Stimulated activated CD4-positive, alpha-beta T cell treated with anti-CD3 and anti-CD28 coated beads, Interleukin-15, amount 100 ng/mL, for 24 hours (primary cell): ENCODE measurements at regions not wholly inside any gene's neighbourhood (a gene's known extent, or its start where the extent isn't known, plus 50 kb on each side); places are given as distances from the start of the nearest gene placed in this dataset.

Source experiments
- DNase-seq: peaks from one replicate; pipeline ENCODE4 v3.0.0-alpha.2; 2020

DNA sequence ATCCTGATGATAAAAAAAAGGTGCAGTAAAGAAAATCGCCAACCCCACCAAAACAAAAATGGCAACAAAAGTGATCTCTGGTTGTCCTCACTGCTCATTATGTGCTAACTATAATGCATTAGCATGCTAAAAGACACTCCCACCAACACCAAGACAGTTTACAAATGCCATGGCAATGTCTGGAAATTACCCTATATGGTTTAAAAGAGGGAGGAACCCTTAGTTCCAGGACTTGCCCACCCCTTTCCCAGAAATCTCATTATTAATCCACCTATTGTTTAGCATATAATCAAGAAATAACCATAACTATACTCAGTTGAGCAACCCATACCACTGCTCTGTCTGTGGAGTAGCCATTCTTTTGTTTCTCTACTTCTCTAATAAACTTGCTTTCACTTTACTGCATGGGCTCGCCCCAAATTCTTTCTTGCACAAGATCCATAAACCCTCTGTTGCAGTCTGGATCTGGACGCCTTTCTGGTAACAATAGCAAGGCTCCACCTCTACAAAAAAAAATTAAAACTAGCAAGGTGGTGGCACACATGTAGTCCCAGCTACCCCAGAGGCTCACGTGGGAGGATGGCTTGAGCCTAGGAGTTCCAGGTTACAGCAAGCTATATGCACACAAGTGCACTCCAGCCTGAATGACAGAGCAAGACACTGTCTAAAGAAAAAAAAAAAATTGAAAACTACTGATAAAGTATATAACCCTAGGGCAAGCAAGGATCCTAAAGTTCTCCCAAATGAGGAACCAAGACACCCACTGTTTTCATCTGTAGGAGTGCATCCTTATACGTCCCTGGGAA, 278.8 kb upstream of the JARID2 start:
- DNase-seq: no peak

- DNase-seq: no peak
Observed at GRCh38 chr6:14968056-14968637, 277.7 kb upstream of the JARID2 start.

- DNase-seq: no peak
Observed at GRCh38 chr6:14969126-14969525, 276.7 kb upstream of the JARID2 start.

- DNase-seq: no peak
Observed at GRCh38 chr6:14972379-14973067, 273.3 kb upstream of the JARID2 start.

DNA sequence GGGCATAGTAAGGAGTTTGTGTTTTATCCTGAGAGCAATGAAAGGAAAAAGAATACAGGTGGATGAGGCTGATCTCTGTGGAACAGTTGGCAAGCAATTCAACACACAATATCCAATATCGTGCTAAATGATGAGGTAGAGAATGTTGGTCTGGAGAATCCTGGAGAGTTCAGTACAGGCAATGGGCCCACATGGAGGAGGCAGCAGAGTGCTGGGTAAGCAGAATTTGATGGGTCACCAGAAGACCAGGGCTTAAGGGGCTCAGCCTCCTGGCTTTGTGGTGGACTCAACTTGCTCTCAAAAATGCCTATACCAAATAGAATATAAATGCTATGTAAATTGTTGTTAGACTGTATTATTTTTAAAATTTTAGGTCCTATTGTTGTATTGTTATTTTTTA, 271.5 kb upstream of the JARID2 start:
- DNase-seq: no peak

GRCh38 chr6:14974792-14975470, 270.9 kb upstream of the JARID2 start:
- no peak for DNase-seq

GRCh38 chr6:14975471-14975817, 270.4 kb upstream of the JARID2 start:
- no peak for DNase-seq

GRCh38 chr6:14977747-14978382, 268.0 kb upstream of the JARID2 start:
- no peak for DNase-seq

DNA sequence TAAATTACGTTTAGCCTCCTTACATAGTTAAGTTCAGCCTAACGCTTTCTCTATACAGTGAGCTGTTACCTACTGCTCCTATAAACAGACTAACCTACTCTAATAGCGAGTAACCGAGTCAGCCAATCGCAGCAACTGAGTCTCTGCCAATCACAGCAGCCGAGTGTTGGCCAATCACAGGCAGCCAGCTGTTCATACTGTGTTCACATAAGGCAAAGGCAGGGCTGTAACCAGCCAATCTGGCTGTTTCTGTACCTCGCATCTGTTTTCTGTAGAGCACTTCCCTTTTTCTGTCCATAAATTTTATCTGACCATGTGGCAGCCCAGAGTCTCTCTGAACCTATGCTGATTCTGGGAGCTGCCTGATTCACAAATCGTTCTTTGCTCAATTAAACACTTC, 263.9 kb upstream of the JARID2 start:
- DNase-seq: no peak

GRCh38 chr6:14983599-14984518, 262.0 kb upstream of the JARID2 start:
- no peak for DNase-seq

DNA sequence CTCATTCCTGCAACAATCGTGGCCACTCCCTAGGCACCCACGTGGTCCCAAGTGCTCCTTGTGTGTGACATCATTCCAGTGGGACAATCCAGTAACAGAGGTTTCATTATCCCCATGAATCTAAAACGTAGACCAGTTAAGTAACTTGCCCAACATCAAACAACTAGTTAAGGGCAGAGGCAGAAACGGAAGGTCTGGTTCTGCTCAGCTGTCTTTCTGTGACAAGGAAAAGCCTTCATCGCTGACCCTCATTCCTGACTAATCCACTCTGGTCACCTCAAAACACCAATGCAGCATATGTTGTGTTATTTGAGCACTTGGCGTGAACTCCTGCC, 261.4 kb upstream of the JARID2 start:
- no peak for DNase-seq

DNA sequence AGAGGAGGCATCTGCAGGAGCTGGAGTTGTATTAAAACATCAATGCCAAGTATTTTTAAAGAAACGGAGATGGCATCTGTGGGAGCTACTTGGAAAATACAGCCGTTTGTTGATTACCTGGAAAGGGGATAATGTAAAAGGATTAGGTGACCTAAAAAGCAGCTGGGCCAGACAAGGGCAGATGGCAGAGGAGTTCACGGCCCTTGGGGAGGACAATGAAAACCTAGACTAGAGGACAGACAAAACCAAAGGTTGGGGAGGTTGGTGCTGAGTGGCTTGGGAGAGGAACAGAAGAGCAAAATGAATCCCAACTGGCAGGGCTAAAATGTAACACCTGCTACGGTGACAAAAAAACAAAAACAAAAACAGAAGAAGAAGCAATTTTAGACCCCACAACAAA, 260.5 kb upstream of the JARID2 start:
- no peak for DNase-seq

- no peak for DNase-seq
Observed at GRCh38 chr6:14986370-14986769, 259.5 kb upstream of the JARID2 start.

DNA sequence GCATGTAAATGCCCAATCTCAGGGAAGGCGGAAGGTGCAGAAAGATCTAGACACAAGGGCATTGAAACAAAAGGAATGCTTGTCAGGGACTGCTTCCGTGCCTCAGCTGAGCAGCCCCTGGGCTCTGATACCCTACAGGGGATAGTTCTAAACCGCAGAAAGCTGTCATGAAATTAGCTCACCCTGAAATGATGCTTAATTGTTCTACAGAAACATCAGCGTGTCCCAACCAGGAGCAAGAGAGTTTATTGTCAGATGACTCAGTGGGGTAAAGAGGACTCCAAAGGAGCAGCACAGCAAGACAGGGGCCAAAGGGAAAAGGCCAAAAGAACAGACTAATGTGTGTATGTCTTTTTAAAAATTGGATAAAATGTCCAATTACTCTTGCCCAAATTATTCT, 258.4 kb upstream of the JARID2 start:
- DNase-seq: no peak

DNA sequence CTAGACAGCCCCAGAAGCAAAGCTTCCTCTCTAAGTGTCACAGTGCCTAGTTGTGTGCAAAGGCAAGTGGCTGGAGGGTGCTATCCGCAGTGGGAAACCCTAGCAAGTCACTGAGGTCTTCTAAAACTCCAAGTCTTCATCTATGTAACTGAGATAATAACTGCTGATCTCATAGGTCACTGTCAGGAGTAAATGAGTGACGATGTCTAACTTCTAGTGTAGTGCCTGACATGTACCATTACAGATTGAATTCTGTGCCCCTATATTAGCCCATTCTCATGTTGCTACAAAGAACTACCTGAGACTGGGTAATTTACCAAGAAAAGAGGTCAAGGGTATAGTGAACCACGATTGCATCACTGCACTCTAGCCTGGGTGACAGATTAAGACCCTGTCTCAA, 253.5 kb upstream of the JARID2 start:
- no peak for DNase-seq

- DNase-seq: no peak
Observed at GRCh38 chr6:14995208-14995607, 250.7 kb upstream of the JARID2 start.

DNA sequence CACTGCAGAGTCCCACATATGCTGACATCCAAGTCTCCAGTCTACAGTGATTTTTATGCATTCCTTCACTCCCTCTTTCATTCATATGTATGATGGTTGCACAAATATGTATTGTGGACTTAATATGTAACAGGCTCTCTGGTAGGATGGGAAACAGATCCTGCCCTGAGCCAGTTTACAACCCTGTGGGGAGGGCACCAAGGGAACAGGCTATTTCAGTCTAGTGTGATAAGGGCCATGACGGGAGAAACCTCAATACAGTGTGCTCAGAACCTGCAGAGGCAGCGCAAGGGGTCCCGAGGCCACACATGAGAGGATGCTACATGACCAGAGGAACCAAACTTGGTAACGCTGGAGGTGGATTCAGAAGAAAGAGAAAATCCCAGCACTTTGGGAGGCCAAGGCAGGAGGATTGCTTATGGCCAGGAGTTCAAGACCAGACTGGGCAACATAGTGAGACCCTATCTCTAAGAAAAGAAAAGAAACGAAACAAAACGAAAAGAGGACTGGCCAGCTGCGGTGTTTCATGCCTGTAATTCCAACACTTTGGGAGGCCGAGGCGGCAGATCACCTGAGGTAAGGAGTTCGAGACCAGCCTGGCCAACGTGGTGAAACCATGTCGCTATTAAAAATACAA, 249.8 kb upstream of the JARID2 start:
- DNase-seq: no peak

DNA sequence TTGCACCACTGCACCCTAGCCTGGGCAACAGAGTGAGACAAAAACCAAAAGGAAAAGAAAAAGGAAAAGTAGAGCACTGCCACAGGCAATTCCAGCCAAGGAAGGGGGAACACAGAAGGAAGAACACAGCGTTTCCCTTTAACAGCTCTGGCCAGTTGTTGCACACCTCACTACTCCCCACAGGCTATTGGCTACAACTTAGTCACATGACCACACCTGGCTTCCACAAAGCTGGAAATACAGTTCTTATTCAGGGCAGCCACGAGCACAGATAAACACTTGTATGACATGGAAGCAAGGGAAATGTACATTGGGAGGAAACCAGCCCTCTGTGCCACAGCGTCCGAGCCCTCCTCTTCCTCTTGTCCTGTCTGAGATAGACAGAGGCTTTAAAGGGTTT, 249.0 kb upstream of the JARID2 start:
- no peak for DNase-seq

DNA sequence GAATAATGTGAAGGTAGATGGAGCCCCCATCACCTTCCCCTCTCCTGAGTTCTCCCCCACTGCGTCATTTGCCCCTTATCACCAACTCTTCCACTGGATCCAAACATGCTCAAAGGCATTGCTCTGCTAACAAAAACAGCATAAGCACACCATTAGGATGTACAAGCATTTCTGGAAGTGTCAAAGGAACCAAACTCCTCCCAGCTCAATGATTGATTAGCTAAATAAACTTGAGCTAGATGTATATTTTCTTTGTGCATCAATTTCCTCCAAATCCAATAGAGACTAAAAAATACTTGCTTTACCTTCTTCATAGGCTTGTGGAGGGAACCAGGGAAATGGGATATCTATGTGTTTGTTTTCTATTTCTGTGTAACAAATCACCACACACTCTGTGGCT, 248.4 kb upstream of the JARID2 start:
- no peak for DNase-seq

GRCh38 chr6:14999106-14999505, 246.8 kb upstream of the JARID2 start:
- no peak for DNase-seq

- no peak for DNase-seq
Observed at GRCh38 chr6:15001326-15001910, 244.5 kb upstream of the JARID2 start.
